Stimulated activated naive CD8-positive, alpha-beta T cell treated with anti-CD3 and anti-CD28 coated beads, Interleukin-15, Interleukin-2, amounts not matched to agents 100 U/mL and 50 U/mL, for 24 hours (primary cell): ENCODE measurements at regions not wholly inside any gene's neighbourhood (a gene's known extent, or its start where the extent isn't known, plus 50 kb on each side); places are given as distances from the start of the nearest gene placed in this dataset.

Source experiments
- ATAC-seq: fragments of 150-1000 bp; cut with Tn5 transposase; one replicate; pipeline ENCODE4 v1.10.0; 2021
- DNase-seq: peaks from one replicate; pipeline ENCODE4 v3.0.0; 2021

DNA sequence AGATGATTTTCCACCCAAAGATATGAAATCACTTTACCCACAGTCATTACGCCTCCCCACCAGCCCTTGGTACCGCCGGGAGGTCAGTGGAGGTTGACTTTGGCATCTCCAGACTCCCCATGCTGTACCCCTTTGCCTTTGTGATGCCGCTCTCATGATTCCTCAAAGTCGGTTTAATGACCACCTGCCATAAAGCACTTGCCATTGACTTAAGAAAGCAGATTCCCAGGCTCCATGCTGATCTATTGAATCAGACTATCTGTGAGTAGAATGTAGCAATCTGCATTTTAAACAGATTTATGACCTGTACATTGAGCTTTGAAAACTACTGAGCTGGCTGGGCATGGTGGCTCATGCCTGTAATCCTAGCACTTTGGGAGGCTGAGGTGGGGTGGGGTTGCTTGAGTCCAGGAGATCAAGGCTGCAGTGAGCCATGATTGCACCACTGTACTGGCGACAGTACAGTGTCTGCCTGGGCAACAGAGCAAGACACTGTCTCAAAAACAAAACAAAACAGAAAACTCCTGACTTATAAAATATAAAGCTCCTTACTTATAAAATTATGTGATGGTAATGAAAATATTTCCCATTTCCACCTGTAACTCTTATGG, 235.2 kb downstream of the KLF5 start:
- ATAC-seq, result no peak
- DNase-seq, result no peak

- DNase-seq (no peak), ATAC-seq (no peak)
Observed at GRCh38 chr13:73292127-73292526, 233.3 kb downstream of the KLF5 start.

- ATAC-seq, result no peak
- no peak for DNase-seq
Observed at GRCh38 chr13:73290844-73291243, 232.0 kb downstream of the KLF5 start.

DNA sequence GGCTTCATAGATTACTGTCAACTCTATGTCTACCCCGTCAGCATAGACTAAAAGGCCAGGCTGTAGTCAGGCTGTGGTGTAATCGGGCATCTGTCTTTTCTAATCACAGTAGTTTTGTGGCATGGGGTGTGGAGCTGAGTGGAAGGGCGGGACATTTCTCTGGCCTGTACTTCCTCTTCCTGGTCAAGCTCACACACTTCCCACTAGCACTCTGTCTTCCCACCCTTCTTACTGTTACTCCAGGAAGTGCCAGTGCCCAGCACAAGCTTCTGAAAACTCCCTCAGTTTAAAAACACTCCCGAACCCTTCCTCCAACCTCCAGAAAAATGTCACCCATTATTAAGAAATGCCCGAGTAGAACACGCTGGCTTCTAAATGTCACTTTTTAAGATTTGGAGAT, 229.8 kb downstream of the KLF5 start:
- ATAC-seq (no peak), DNase-seq (no peak)

- no peak for ATAC-seq
- DNase-seq, result no peak
Observed at GRCh38 chr13:73287831-73288230, 229.0 kb downstream of the KLF5 start.

GRCh38 chr13:73286942-73287620, 228.3 kb downstream of the KLF5 start:
- no peak for DNase-seq

DNA sequence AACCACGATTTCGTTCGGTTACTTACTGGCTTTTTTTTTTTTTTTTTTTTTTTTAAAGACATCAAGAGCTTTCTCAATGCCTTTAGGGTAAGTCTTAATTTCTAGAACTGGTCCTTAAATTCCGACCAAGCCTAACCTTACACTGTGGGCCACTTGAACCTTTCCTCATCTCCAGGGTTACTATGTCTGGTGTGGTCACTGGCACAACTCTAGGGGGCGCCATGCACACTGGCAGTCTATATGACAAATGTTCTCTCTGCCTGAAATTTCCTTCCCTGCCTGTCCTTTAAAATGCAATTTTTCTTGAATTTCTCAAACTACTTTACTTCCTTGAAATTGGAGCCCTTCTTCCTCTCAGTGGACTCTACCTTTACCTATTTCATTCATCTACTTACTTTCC, 227.4 kb downstream of the KLF5 start:
- ATAC-seq, result no peak
- no peak for DNase-seq

More at GRCh38 chr13:73286942-73287620, 228.3 kb downstream of the KLF5 start:
- ATAC-seq, result no peak

DNA sequence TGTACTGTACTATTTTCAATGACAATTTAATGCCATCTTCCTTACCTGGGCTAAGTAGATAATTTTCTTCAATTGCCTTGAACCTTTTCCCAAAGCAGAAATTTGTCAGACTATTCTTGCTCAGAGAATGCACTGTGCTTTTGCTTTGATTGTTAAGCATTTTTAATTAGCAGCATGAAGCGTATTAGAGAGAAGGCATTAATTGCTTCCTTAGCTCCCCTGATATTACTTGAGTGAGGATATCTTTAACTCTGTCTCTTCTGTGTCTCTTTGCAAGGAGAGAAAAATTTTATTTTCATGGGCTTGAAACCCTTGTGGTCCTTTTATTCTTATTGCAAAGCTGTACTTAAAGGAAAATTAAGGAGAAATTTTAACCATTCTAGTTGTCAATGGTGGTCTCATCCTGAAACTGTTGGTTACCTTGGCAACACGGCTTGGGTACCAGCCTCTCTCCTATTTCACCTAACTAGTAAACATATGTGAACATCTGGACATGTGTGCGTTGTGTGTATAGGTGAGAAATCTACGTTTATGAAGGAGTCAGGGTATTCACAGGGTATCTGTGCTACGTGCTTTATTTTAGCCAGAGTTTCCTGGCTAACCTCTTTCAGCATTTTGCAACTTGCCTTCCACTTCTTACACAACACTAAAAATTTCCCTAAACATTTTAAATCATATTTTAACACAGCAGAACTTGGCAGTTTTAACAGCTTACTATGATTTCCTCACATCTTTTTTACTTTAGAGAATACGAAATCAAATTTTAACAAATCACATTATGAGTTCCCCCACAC, 225.5 kb downstream of the KLF5 start:
- no peak for ATAC-seq
- DNase-seq, result no peak

GRCh38 chr13:73283636-73284035, 224.8 kb downstream of the KLF5 start:
- DNase-seq (no peak), ATAC-seq (no peak)

- no peak for ATAC-seq
- DNase-seq, result no peak
Observed at GRCh38 chr13:73281746-73282145, 222.9 kb downstream of the KLF5 start.

DNA sequence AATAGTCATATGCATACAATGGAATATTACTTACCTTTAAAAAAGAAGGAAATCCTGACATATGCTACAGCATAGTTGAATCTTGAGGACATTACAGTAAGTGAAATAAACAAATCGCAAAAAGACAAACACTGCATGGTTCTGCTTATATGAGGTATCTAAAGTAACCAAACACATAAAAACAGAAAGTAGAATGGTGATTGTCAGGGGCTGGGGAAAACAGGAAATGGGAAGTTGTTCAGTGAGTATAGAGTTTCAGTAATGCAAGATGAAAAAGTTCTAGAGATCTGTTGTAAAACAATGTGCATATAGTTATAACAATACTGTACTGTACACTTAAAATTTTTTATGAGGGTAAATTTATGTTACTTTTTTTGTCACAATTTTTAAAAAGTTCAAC, 219.4 kb downstream of the KLF5 start:
- DNase-seq, result no peak
- ATAC-seq, result no peak

- peak; percentile 36 for ATAC-seq
- DNase-seq, result no peak
Observed at GRCh38 chr13:73275163-73275562, 216.4 kb downstream of the KLF5 start.

DNA sequence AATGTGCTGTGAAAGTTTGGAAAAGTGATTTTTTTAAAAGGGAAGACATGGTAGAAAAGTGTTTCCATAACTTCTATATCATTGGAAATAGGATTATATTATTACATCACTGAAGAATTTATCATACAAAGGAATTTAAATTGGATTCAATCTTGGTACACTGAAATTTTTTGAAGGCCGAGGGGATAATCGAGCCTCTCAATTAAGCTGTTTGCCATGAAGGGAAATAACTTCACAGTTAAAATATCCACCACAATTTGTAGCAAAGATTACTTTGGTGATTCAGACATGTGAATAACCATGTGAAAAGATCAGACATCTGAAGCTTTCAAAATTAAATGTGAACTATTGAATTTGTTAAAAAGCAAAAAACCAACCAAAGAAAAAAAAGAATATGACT, 215.3 kb downstream of the KLF5 start:
- no peak for ATAC-seq
- DNase-seq, result no peak

GRCh38 chr13:73273745-73274144, 214.9 kb downstream of the KLF5 start:
- ATAC-seq (no peak), DNase-seq (no peak)

DNA sequence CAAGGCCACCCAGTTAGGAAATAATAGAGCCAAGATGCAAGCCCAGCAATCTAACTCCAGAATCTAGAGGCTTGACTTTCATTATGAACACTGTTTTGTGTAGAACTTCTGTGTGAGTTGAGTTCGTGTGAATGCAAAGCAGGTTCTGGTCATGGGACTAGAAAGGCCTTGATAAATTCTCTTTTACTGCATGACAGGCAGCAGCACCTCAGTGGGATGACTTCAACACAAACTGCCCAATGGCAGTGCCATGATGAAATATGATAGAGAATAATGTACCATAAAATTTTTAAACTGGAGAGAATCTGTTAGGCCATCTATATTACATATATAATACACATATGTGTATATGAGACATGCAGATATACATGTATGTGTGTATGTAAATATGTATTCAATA, 214.5 kb downstream of the KLF5 start:
- no peak for DNase-seq
- ATAC-seq, result no peak

DNA sequence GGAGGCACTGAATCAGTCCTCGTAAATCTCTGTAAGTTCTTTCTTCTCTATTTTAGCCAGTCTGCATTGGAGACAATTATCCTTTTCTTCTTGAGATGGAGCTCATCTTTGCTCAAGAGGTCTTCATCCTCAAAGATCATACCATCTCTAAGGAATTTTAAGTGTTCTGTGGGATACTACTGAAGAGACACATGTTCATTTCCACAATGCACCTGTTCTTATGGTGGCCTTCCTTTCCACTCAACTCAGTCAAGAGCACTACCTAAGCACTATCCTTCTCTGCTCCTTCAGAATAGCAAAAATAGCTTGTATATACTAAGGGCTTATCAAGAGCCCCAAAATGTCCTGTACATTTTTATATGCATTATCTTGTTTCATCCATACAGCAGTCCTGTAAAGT, 214.0 kb downstream of the KLF5 start:
- ATAC-seq, result no peak

GRCh38 chr13:73268306-73268705, 209.5 kb downstream of the KLF5 start:
- ATAC-seq, result no peak

More for the DNA sequence above, 214.0 kb downstream of the KLF5 start:
- DNase-seq, result no peak

DNA sequence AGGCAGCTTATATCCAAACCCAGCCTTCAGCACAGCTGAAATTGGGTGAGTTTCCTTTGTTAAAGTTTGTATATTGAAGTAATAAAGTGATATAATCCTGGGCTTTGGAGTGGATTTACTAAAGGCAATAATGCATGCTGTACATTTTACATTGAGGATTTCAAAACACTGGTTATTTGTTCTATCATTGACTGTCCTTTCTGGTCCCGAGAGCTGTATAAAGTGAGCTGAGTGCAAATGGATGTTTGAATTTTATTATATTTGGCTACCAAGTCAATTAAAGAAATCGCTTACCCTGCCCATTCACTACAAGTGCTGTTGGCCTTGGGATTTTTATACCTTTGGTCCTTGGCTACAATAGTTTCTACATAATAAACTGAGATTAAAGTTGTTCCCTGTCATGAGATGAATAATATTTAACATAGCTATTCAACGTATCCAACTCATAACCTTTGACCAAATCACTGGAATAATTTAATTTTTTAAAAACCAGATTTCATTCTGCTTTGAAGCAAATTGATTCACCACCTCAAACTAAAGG, 207.9 kb downstream of the KLF5 start:
- no peak for DNase-seq
- ATAC-seq, result no peak

More at GRCh38 chr13:73268306-73268705, 209.5 kb downstream of the KLF5 start:
- no peak for DNase-seq

DNA sequence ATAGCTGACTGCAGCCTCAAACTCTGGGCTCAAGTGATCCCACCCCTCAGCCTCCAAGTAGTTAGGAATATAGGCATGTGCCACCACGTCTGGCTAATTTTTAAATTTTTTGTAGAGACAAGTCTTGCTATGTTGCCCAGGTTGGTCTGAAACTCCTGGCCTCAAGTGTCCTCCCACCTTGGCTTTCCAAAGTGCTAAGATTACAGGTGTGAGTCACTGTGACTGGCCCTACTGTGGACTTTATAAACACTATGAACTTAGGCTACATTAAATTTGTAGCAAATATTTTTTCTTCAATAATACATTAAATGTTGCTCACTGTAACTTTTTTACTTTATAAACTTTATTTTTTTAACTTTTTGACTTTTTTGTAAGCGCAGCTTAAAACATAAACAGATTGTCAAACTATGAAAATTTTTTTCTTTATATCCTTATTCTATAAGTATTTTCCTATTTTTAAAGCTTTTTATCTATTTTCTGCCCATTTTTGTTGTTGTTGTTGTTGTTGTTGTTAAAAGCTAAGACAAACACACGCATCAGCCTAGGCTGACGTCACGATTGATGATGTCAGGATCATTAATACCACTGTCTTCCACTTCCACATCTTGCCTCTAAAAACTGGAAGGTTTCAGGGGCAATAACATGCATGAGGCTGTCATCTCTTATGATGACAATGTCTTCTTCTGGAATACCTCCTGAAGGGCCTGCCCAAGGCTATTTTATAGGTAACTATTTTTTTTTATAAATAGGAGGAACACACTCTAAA, 204.2 kb downstream of the KLF5 start:
- DNase-seq (no peak), ATAC-seq (no peak)

DNA sequence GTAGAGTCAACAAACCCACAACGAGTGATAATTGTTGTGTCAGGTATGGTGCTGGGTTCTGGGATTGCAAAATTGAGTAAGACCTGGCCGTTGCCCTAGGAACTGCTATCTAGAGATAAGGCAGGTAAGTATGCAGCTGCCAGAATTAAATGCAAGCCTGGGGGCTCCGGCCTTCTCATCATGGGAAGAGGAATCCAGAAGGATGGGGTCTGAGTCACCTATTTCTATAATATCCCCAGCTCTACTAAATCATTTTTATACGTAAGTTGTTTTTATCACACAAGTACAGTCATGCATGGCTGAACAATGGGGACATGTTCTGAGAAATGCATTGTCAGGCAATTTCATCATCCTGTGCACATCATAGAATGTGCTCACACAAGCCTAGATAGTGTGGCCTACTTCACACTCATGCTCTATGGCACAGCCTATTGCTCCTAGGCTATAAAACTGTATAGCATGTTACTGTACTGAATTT, 203.0 kb downstream of the KLF5 start:
- no peak for ATAC-seq
- DNase-seq, result no peak

DNA sequence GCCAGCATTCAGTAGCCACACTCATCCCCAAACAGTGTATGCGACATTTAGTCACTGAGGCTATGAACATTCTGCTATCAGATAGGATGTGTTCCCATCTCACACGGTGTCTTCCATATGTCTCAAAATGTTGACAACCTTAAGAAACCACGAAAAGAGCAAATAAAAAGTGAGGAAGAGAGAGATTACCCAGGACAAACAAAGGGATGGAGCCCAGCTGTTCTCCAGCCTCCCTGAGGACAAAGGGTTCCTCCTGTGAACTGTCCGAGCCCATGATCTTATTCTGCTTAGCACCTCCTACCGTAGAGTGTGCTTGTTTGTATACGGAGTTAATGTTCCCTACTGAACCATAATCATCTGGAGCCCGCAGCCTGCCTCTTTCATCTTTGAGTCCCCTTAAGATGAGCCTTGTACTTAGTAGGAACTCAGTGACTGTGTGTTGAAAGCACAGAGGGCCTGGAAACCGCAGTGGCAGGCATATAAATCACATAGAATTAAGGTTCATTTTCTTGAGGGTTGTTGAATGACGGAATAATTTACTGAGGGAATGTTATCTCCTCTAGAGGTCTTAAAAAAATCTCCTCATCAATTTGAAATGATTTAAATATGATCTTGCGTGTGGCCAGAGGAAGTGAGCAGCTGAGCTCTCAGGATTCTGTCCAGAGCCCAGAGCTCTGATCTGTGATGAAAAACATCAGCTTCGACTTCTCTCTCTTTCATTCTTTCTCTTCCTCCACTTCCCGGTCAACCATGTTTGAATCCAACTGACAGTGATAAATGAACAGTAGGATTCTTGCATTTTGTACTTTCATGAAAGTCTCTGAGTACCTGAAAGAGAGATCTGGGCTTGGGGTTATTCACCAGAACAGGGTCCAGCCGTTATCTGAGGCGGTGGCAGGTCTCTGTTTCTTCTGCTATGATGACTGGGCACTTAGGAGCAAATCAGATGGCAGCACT, 200.5 kb downstream of the KLF5 start:
- ATAC-seq (no peak), DNase-seq (no peak)
